ENCODE measurements at regions not wholly inside any gene's neighbourhood (a gene's known extent, or its start where the extent isn't known, plus 50 kb on each side); places are given as distances from the start of the nearest gene placed in this dataset.

DNA sequence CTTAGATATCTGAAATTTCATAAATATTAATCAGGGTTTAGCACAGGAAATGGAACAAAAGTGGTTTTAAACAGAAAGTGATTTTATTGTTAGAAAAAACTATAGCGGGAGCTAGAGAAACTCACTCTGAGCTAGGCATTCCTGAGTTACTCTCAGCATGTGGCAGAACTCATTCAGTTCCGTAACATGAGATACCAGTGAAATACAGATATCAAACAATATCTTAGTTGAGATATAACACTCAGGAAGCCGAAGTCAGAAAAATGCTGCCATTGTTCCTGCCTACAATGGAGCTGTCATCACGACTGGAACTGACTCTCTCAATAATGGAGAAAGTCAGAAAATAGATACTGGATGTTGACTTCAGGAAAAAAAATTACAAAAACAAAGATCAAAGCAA, 1428.7 kb downstream of the PCDH18 start:
- Histone ChIP-seq H3K27ac (no peak overlapping the region), H3K27me3 (no peaks in the 10 kb centered on the region), H3K36me3 (no peaks in the 10 kb centered on the region), H3K9me3 (no peaks in the 10 kb centered on the region), H3K4me3 (no peak overlapping the region), H3K9ac (ENCODE audit: low read depth in 2 of 2, low read length in 2 of 2) (no peak overlapping the region), H3K4me1 (no peaks in the 10 kb centered on the region)
- no peak for DNase-seq
- intact Hi-C loops (cut with DNase I): no loop called here
- TF ChIP-seq, protein P1, sequence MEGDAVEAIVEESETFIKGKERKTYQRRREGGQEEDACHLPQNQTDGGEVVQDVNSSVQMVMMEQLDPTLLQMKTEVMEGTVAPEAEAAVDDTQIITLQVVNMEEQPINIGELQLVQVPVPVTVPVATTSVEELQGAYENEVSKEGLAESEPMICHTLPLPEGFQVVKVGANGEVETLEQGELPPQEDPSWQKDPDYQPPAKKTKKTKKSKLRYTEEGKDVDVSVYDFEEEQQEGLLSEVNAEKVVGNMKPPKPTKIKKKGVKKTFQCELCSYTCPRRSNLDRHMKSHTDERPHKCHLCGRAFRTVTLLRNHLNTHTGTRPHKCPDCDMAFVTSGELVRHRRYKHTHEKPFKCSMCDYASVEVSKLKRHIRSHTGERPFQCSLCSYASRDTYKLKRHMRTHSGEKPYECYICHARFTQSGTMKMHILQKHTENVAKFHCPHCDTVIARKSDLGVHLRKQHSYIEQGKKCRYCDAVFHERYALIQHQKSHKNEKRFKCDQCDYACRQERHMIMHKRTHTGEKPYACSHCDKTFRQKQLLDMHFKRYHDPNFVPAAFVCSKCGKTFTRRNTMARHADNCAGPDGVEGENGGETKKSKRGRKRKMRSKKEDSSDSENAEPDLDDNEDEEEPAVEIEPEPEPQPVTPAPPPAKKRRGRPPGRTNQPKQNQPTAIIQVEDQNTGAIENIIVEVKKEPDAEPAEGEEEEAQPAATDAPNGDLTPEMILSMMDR (IDR thresholded peaks at IDR 0.05): no peak

DNA sequence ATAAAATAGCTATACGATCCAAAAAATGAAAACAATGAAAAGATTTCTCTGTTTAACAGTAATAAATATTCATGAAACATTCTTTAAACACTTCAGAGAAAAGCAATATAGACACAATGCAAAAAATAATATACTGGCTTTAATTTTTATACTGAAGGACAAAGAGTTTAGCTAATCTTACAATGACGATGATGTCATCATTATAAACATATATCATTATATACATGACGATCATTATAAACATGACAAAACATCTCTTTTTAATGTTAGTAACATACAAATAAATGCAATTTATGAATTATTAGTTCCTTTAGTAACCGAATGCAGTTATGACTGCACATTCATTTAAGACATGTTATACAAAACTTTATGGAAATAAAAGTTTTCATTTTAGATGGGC, 1434.6 kb downstream of the PCDH18 start:
- no peak overlapping the region for H3K9ac ChIP-seq (ENCODE audit: low read depth in 2 of 2, low read length in 2 of 2)
- no peaks in the 10 kb centered on the region for H3K9me3 ChIP-seq
- no peak overlapping the region for H3K27ac ChIP-seq
- DNase-seq: no peak
- no peak overlapping the region for H3K4me3 ChIP-seq
- TF ChIP-seq, protein P1 (IDR thresholded peaks at IDR 0.05): no peak
- no peaks in the 10 kb centered on the region for H3K4me1 ChIP-seq
- intact Hi-C loops (cut with DNase I): no loop called here
- H3K27me3 ChIP-seq: no peaks in the 10 kb centered on the region
- H3K36me3 ChIP-seq: no peaks in the 10 kb centered on the region

DNA sequence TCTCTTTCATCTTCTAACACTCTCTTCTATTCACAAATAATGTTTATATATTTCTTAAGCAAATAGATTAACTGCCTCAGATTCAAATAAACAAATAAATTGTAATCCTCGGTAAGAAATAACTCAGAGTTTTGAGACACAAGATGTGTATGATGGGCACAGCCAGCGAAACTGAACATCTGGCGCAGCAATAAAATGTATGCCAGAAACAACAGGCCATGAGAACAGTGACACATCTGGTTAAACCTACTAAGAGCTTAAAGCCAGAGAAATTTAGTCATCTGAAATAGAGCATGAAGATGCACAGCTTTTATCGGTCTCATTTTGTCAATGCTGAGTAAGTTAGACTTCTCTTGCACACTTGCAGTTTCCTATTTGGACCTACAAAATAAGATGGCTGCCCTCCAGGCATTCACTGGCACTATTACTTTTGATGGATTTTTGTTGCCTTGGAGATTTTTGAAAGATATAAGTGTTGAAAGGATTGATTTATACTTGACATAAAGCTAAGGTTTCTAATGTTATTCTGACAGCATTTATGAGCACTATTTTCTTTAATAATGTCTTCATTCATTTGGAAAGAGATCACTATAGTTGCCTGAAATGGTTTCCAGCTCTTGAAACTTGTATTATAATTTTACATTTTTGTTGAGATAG, 1444.0 kb downstream of the PCDH18 start:
- H3K27me3 ChIP-seq: no peaks in the 10 kb centered on the region
- H3K36me3 ChIP-seq: no peaks in the 10 kb centered on the region
- no peak overlapping the region for H3K9ac ChIP-seq (ENCODE audit: low read depth in 2 of 2, low read length in 2 of 2)
- TF ChIP-seq, protein P1 (IDR thresholded peaks at IDR 0.05): no peak
- no peaks in the 10 kb centered on the region for H3K4me1 ChIP-seq
- H3K9me3 ChIP-seq: no peaks in the 10 kb centered on the region
- no peak overlapping the region for H3K4me3 ChIP-seq
- no peak overlapping the region for H3K27ac ChIP-seq
- intact Hi-C loops (cut with DNase I): no loop called here
- DNase-seq: no peak

DNA sequence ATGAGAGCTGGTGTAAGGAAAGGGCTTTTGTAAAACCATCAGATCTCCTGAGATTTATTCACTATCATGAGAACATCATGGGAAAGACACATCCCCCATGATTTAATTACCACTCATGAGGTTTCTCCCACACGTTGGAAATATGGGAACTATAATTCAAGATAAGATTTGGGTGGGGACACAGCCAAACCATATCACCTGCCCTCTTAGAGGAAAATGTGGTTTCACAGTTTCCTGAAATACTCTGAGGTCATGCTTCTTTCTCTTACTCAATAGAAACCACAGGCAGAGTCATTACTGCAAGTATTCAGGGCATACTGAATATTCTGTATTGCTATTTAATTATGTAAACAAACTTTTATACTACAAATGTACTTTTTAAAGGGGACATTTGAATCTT, 1453.3 kb downstream of the PCDH18 start:
- H3K36me3 ChIP-seq: no peaks in the 10 kb centered on the region
- TF ChIP-seq, protein P1 (IDR thresholded peaks at IDR 0.05): no peak
- intact Hi-C loops (cut with DNase I): no loop called here

DNA sequence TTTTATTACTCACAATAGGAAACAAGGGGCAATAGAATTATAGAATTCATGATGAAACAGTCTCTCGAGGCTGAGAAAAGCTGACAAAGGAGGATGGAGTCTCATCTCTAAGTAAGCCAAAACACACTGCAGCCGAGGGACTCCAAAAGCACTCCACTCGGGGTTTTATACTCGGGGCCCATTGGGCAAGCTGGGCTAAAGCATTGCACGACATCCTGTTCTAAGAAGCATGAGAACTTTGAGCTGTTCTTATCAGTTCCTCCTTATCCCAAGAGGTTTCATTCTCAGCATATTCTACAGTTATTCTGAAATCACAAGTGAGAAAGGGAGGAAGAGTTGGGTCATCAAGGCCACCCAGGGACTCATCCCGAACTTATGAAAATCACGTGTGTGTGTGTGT, 1475.5 kb downstream of the PCDH18 start:
- H3K4me1 ChIP-seq: no peaks in the 10 kb centered on the region
- TF ChIP-seq, protein P1 (IDR thresholded peaks at IDR 0.05): no peak
- intact Hi-C loops (cut with DNase I): no loop called here
- no peaks in the 10 kb centered on the region for H3K36me3 ChIP-seq
- no peak overlapping the region for H3K27ac ChIP-seq
- no peak for DNase-seq
- H3K9ac ChIP-seq (ENCODE audit: low read depth in 2 of 2, low read length in 2 of 2): no peak overlapping the region
- H3K4me3 ChIP-seq: no peak overlapping the region
- H3K9me3 ChIP-seq: no peaks in the 10 kb centered on the region
- H3K27me3 ChIP-seq: no peaks in the 10 kb centered on the region

More for the DNA sequence above, 1453.3 kb downstream of the PCDH18 start:
- no peaks in the 10 kb centered on the region for H3K27me3 ChIP-seq
- no peaks in the 10 kb centered on the region for H3K4me1 ChIP-seq
- H3K27ac ChIP-seq: no peak overlapping the region
- no peak for DNase-seq
- no peak overlapping the region for H3K4me3 ChIP-seq
- H3K9ac ChIP-seq (ENCODE audit: low read depth in 2 of 2, low read length in 2 of 2): no peak overlapping the region
- no peaks in the 10 kb centered on the region for H3K9me3 ChIP-seq

Measured in colonic mucosa (tissue), 4 donors.